ENCODE measurements at regions not wholly inside any gene's neighbourhood (a gene's known extent, or its start where the extent isn't known, plus 50 kb on each side); places are given as distances from the start of the nearest gene placed in this dataset.

DNA sequence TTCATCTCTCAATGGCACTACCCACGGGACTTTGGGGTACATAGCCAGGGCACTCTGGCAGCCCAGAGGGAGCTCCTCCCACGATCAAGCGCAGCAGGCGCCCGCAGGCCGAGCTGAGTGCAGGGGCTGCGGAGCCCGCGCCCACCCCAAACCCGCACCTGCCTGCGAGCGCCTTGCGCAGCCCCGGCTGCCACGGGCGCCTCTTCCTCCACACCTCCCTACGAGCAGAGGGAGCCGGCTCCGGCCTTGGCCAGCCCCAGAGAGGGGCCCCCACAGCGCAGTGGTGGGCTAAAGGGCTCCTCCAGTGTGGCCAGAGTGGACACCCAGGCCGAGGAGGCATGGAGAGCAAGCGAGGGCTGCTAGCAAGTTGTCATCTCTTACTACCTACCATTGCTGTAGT is 165.2 kb downstream of the UBE2E3 start:
- Histone ChIP-seq H3K9me3 (ENCODE audit: control insufficient read depth in 4 of 4, low read length in 3 of 4) (peaks cover 0 to 2% (median 0%) of the 10 kb centered on the region in 4 donors), H3K27ac (ENCODE audit: low read depth in 1 of 2, low read length in 2 of 2) (no peak overlapping the region), H3K4me3 (ENCODE audit: low read depth in 1 of 3, low read length in 3 of 3) (no peak overlapping the region), H3K27me3 (ENCODE audit: control insufficient read depth in 4 of 4, insufficient read depth in 4 of 4, low read length in 3 of 4) (no peaks in the 10 kb centered on the region), H3K9ac (ENCODE audit: low read depth in 1 of 2, low read length in 2 of 2) (no peak overlapping the region), H3K4me1 (ENCODE audit: control insufficient read depth in 4 of 4, insufficient read depth in 4 of 4, low read length in 3 of 4) (no peaks in the 10 kb centered on the region), H3K36me3 (ENCODE audit: control insufficient read depth in 4 of 4, insufficient read depth in 3 of 4, low read depth in 1 of 4, low read length in 3 of 4) (no peaks in the 10 kb centered on the region)
- DNase-seq (ENCODE audit: low spot score), result no peak
- WGBS, result 93% methylated on average over 22 of the region's 22 CpGs
- no peak for TF ChIP-seq HNF4A (conservative IDR thresholded peaks at IDR 0.05)
- no peak for TF ChIP-seq TAF1 (conservative IDR thresholded peaks at IDR 0.05)
- no peak for TF ChIP-seq RXRA (IDR thresholded peaks at IDR 0.05)
- TF ChIP-seq, protein P1, sequence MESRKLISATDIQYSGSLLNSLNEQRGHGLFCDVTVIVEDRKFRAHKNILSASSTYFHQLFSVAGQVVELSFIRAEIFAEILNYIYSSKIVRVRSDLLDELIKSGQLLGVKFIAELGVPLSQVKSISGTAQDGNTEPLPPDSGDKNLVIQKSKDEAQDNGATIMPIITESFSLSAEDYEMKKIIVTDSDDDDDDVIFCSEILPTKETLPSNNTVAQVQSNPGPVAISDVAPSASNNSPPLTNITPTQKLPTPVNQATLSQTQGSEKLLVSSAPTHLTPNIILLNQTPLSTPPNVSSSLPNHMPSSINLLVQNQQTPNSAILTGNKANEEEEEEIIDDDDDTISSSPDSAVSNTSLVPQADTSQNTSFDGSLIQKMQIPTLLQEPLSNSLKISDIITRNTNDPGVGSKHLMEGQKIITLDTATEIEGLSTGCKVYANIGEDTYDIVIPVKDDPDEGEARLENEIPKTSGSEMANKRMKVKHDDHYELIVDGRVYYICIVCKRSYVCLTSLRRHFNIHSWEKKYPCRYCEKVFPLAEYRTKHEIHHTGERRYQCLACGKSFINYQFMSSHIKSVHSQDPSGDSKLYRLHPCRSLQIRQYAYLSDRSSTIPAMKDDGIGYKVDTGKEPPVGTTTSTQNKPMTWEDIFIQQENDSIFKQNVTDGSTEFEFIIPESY (IDR thresholded peaks at IDR 0.05), result no peak

DNA sequence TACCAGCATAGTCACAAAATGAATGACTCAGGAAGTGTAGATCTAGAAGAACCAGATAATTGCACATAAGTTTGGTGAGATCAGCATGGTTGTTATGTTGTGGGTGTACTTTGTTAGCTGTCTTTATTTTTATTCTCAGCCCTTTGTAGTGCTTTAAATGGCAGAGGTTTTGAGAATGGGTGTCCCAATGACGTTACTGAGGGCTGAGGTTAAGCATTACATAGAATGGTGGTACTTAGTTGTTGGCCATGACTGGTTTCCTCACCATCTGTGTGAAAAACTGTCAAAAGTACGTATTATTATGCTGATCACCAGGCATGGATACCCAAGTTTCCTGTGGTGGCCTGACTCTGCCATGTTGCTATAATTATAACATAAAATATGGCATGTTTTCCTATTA is 165.8 kb downstream of the UBE2E3 start:
- no peak overlapping the region for H3K27ac ChIP-seq (ENCODE audit: low read depth in 1 of 2, low read length in 2 of 2)
- peaks cover 0 to 2% (median 0%) of the 10 kb centered on the region in 4 donors for H3K9me3 ChIP-seq (ENCODE audit: control insufficient read depth in 4 of 4, low read length in 3 of 4)
- no peaks in the 10 kb centered on the region for H3K36me3 ChIP-seq (ENCODE audit: control insufficient read depth in 4 of 4, insufficient read depth in 3 of 4, low read depth in 1 of 4, low read length in 3 of 4)
- DNase-seq (ENCODE audit: low spot score), result no peak
- H3K9ac ChIP-seq (ENCODE audit: low read depth in 1 of 2, low read length in 2 of 2), result no peak overlapping the region
- no peaks in the 10 kb centered on the region for H3K27me3 ChIP-seq (ENCODE audit: control insufficient read depth in 4 of 4, insufficient read depth in 4 of 4, low read length in 3 of 4)
- H3K4me3 ChIP-seq (ENCODE audit: low read depth in 1 of 3, low read length in 3 of 3), result no peak overlapping the region
- H3K4me1 ChIP-seq (ENCODE audit: control insufficient read depth in 4 of 4, insufficient read depth in 4 of 4, low read length in 3 of 4), result no peaks in the 10 kb centered on the region
- TF ChIP-seq SP1 (IDR thresholded peaks at IDR 0.05) (no peak), NR2F2 (IDR thresholded peaks at IDR 0.05) (no peak), HNF4G (IDR thresholded peaks at IDR 0.05) (no peak), FOXA1 (IDR thresholded peaks at IDR 0.05) (no peak), HNF4A (conservative IDR thresholded peaks at IDR 0.05) (no peak), GABPA (IDR thresholded peaks at IDR 0.05 in 1 of 2, conservative IDR thresholded peaks at IDR 0.05 in 1 of 2) (no peak), EGR1 (IDR thresholded peaks at IDR 0.05; ENCODE audit: low read depth in 2 of 2) (no peak), YY1 (IDR thresholded peaks at IDR 0.05) (no peak), JUND (IDR thresholded peaks at IDR 0.05) (no peak), RXRA (IDR thresholded peaks at IDR 0.05) (no peak), FOXA2 (IDR thresholded peaks at IDR 0.05) (no peak), RAD21 (IDR thresholded peaks at IDR 0.05) (no peak)
- TF ChIP-seq, protein P1 (IDR thresholded peaks at IDR 0.05), result no peak
- TF ChIP-seq, protein P2, sequence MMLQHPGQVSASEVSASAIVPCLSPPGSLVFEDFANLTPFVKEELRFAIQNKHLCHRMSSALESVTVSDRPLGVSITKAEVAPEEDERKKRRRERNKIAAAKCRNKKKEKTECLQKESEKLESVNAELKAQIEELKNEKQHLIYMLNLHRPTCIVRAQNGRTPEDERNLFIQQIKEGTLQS (IDR thresholded peaks at IDR 0.05), result no peak
- TF ChIP-seq, protein P3, sequence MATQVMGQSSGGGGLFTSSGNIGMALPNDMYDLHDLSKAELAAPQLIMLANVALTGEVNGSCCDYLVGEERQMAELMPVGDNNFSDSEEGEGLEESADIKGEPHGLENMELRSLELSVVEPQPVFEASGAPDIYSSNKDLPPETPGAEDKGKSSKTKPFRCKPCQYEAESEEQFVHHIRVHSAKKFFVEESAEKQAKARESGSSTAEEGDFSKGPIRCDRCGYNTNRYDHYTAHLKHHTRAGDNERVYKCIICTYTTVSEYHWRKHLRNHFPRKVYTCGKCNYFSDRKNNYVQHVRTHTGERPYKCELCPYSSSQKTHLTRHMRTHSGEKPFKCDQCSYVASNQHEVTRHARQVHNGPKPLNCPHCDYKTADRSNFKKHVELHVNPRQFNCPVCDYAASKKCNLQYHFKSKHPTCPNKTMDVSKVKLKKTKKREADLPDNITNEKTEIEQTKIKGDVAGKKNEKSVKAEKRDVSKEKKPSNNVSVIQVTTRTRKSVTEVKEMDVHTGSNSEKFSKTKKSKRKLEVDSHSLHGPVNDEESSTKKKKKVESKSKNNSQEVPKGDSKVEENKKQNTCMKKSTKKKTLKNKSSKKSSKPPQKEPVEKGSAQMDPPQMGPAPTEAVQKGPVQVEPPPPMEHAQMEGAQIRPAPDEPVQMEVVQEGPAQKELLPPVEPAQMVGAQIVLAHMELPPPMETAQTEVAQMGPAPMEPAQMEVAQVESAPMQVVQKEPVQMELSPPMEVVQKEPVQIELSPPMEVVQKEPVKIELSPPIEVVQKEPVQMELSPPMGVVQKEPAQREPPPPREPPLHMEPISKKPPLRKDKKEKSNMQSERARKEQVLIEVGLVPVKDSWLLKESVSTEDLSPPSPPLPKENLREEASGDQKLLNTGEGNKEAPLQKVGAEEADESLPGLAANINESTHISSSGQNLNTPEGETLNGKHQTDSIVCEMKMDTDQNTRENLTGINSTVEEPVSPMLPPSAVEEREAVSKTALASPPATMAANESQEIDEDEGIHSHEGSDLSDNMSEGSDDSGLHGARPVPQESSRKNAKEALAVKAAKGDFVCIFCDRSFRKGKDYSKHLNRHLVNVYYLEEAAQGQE (IDR thresholded peaks at IDR 0.05), result no peak
- TF ChIP-seq, protein P4, sequence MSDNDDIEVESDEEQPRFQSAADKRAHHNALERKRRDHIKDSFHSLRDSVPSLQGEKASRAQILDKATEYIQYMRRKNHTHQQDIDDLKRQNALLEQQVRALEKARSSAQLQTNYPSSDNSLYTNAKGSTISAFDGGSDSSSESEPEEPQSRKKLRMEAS (IDR thresholded peaks at IDR 0.05), result no peak
- TF ChIP-seq, protein P5, sequence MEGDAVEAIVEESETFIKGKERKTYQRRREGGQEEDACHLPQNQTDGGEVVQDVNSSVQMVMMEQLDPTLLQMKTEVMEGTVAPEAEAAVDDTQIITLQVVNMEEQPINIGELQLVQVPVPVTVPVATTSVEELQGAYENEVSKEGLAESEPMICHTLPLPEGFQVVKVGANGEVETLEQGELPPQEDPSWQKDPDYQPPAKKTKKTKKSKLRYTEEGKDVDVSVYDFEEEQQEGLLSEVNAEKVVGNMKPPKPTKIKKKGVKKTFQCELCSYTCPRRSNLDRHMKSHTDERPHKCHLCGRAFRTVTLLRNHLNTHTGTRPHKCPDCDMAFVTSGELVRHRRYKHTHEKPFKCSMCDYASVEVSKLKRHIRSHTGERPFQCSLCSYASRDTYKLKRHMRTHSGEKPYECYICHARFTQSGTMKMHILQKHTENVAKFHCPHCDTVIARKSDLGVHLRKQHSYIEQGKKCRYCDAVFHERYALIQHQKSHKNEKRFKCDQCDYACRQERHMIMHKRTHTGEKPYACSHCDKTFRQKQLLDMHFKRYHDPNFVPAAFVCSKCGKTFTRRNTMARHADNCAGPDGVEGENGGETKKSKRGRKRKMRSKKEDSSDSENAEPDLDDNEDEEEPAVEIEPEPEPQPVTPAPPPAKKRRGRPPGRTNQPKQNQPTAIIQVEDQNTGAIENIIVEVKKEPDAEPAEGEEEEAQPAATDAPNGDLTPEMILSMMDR (IDR thresholded peaks at IDR 0.05; ENCODE audit: low read depth, low read length, missing input control), result no peak
- WGBS, result 63% methylated on average over 2 of the region's 2 CpGs
